HG03108 (cell line): ENCODE measurements at regions not wholly inside any gene's neighbourhood (a gene's known extent, or its start where the extent isn't known, plus 50 kb on each side); places are given as distances from the start of the nearest gene placed in this dataset.

ENCODE experiments used
- ATAC-seq: cut with Tn5 transposase; IDR thresholded peaks from one replicate; pipeline ENCODE4 v1.9.1; 2021; ENCODE audit warnings: moderate library complexity; ENCODE audit not compliant: unreplicated experiment

DNA sequence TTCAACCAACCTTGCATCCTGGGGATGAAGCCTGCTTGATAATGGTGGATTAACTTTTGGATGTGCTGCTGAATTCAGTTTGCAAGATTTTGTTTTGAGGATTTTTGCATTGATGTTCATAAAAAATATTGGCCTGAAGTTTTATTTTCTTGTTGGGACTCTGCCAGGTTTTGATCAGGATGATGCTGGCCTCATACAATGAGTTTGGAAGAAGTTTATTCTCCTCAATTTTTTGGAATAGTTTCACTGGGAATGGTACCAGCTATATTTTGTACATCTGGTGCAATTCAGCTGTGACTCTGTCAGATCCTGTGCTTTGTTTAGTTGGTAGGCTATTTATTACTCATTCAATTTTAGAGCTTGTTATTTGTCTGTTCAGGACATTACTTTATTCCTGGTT, 340.3 kb upstream of the TRAM1L1 start:
- ATAC-seq: no peak

GRCh38 chr4:117428536-117428935, 343.2 kb upstream of the TRAM1L1 start:
- ATAC-seq: no peak

GRCh38 chr4:117429061-117429460, 343.7 kb upstream of the TRAM1L1 start:
- no peak for ATAC-seq

GRCh38 chr4:117429506-117429905, 344.1 kb upstream of the TRAM1L1 start:
- ATAC-seq: no peak

DNA sequence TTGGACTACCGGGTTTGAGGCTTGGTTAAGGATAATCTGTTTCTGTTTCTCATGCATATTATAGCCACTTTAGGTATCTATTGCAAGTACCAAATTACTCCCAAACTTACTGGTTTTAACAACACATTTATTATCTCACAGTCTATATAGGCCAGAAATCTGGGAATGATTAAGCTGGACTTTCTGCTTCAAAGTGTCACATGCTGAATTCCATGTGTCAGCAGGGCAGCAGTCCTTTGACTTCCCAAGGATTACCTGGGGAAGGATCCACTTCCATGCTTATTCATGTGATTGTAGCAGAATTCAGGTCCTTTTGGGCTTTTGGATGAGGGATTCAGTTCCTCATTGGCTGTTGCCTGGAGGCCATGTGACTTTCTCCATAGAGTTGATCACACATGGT, 349.0 kb upstream of the TRAM1L1 start:
- ATAC-seq: no peak

DNA sequence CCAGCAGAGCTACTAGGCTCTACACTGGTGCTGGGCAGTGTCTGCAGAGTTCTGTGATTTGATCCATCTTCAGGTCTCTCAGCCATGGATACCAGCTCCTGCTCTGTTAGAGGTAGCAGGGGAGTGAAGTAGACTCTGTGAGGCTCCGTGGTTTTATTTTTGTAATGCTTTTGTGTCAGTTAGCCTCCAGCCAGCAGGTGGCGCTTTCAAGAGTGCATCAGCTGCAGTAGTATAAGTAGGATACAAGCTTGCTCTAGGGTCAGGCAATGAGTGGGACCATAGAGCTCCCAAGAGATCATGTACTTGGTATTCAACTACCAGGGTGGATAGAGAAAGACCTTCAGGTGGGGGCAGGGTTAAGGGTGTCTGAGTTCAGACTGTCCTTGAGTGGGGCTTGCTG, 362.5 kb upstream of the TRAM1L1 start:
- no peak for ATAC-seq

DNA sequence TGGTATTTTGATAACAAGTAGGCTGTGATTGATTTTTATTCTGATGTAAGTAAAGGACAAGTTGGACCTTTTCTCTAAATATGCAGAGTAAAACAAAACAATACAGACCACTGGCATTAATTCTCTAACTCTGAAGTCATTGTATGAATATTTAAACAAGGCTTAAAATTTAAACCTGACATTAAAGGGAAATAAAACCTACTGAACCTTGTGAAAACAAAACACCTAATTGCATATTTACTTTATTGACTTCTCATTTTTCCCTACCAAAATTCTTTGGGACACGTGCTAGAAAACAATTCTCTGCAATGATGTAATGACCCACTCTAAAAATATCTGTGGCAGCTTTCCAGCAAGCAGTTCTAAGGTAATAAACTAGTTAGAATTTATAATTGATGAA, 369.7 kb upstream of the TRAM1L1 start:
- no peak for ATAC-seq

DNA sequence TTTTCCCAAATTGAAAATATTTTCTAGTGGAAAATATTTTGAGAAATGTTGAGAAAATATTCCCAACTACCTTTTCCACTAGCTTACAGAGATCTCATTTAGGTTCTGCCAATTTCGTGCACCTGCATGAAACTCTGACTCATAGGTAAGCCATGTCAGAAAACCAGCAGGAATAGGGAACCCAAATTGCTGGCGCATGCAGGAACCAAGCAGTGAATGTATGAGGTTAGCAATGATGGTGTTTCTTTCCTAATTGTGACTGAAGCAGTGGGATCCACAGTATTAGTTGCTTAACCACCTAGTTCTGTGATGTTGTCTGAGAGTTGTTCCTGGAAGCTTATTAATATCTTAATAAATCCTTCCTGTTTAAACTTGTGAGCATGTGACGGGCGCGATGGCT, 381.0 kb upstream of the TRAM1L1 start:
- ATAC-seq: no peak

GRCh38 chr4:117467404-117467803, 382.0 kb upstream of the TRAM1L1 start:
- ATAC-seq: no peak

GRCh38 chr4:117474987-117475386, 389.6 kb upstream of the TRAM1L1 start:
- ATAC-seq: no peak

DNA sequence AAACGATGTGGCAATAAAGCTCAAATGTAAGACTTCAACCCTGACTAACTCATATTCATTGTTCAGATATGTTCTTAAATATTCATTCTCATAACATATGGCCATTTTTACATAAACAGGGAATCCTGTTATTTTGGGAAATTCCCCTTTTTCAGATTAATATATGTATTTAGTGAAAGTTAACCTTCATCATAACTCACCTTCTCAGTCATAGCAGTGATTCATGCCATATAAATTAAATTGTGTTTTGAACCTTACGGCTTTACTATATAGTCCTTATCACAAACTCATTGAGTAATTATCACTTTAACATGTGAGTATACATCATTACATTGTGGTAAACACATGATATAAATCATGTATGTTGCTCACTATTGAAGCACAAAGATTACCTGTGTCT, 392.5 kb upstream of the TRAM1L1 start:
- ATAC-seq: no peak

DNA sequence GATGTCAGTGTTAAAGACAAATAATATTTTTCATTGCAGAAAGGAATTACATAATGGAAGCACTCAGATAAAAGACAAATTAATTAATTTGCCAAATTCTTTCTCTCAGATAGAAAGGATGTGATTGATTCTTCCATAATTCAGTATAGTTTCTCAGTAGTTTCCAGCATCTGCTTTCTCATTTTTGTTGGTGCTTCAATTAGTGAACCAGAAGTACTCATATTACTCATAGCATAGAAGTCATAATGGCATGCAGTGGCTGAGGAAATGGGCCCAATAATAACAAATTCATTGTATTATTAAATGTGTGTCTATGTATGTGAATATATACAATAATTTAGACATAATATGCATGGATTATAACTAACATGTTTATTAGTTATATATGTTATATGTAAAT, 393.3 kb upstream of the TRAM1L1 start:
- no peak for ATAC-seq

- no peak for ATAC-seq
Observed at GRCh38 chr4:117479673-117480072, 394.3 kb upstream of the TRAM1L1 start.

- ATAC-seq: no peak
Observed at GRCh38 chr4:117481742-117482141, 396.4 kb upstream of the TRAM1L1 start.

DNA sequence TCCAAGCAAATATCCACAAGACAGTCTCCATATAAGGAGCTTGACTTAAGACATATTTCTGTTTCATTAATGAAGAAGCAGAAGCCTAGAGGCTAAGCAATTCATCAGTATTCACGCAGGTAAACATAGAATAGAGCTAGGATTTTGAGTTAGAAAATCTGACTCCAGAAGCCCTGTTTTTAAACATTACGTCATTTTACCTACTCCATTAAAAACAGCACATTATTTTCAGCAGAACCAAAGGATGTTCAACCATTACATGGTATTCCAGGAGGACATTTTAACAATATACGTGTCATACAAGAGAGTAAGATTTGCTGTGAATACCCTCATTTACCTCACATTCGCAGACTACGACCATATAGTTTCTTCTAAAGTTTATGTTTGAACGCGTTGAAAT, 403.3 kb upstream of the TRAM1L1 start:
- ATAC-seq: no peak

GRCh38 chr4:117489107-117489506, 403.7 kb upstream of the TRAM1L1 start:
- no peak for ATAC-seq

DNA sequence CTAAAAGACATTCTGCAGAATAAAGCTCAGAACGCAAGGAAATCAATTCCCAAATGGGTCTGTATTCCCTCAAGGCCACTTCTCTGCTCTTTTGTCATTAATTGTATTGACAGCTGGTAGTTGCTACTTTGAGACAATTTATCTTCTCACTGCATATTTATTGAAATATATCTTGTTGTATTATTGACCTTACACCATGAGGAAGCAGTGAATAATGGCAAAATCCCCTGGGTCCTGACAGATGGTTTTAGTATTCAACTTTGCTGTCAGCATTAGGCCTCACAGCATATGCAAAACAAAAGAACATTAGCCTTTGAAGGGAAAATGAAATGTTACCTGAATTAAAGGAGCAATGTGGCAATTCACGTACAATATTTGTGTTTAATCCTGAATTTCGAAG, 406.1 kb upstream of the TRAM1L1 start:
- ATAC-seq: no peak

- no peak for ATAC-seq
Observed at GRCh38 chr4:117495802-117496201, 410.4 kb upstream of the TRAM1L1 start.

DNA sequence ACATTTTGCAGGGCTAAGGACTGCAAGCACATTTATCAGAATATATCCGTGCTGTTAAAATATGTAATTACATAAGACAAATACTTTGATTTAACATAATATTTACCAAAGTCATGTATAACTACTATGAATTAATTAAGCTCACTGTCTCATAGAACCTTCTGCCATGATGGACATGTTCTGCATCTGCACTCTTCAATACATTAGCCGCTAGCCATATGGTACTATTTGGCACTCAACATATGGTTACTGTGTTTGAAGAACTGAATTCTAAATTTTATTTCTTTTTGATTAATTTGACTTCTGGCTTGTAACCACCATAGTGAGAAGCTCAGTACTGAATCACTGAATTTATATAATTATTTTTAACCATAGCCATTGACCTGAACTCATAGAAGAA, 427.0 kb upstream of the TRAM1L1 start:
- no peak for ATAC-seq

- no peak for ATAC-seq
Observed at GRCh38 chr4:117514391-117515175, 429.2 kb upstream of the TRAM1L1 start.

DNA sequence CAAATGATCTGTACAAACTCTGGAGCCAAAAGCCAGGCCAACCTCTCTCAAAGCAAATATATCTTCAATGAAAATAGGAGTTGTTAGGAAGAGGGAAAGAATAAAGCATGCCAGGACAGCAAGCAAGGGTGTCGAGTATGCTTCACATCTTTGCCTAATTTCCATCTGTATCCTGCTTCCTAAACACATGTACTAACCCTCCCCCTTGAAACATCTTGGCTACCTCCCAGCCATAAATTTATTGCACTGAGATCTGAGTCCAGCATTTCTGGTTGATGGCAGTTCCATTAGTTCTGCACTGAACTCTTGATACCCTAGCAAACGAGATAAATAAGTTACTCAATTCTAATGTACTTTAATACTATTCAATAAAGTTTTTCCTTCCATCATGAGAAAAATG, 430.5 kb upstream of the TRAM1L1 start:
- no peak for ATAC-seq

DNA sequence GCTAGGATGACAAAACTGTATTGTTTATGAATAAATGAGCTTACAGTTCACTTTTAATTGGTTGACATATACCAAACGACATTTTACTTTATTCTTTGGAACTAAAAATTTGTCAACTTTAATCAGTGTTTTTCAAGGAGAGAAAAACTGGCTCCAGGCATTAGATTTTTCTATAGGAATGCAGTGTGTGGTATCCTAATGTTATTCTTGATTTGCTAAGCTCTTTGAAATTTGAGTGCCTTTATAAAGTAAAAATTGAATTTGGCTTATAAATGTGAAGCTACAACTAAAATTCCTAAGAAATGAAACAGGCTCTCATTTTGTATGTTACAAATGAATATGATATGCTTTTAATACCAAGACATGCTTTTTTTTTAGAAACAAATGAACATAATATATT, 442.2 kb upstream of the TRAM1L1 start:
- no peak for ATAC-seq

DNA sequence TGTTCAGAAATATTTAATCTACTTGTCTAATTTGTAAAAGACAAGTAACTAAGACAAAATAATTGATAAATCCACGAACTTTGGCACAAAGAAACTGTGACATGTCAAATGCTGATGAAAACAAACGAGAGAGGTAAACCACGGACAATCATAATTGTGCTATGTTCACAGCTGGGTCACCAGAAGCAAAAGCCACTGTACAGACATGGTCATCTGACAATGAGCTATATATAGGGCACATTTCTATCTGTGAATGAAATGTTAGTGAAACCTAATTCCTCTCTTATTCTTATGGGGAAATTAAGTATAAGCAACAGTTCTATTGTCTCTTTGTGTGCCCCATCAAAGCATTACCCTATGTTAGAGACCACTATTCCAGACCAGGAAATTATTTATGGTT, 444.0 kb upstream of the TRAM1L1 start:
- ATAC-seq: no peak
